ENCODE measurements at regions not wholly inside any gene's neighbourhood (a gene's known extent, or its start where the extent isn't known, plus 50 kb on each side); places are given as distances from the start of the nearest gene placed in this dataset.
"Not testable (repeated sequence)": the region's sequence is repeated elsewhere in the genome, so short reads cannot be mapped to it uniquely, and the experiment has no call there.

DNA sequence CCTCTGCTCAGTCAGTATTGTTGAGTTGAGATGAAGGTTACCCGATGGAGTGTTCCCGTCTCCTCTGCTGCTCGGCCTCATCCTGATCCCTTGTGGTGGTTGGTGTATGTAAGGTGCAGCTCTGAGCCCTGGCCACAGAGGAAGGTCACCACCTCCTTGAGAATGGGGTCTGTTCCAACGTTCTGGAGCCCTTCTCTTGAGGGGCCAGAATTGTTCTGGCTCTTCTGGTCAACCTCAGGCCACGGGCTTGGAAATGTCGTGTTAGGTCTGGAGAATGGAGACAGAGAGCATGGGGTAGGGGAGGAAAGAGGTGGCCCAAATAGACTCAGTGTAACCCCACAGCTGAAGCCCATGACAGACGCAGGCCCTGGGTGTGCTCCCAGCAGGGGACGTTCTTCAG is 62.3 kb upstream of the ETV3 start:
- Mint-ChIP-seq H3K27me3 (no peaks in the 10 kb centered on the region), H3K36me3 (ENCODE audit: insufficient read depth) (no peaks in the 10 kb centered on the region), H3K4me1 (ENCODE audit: low read depth) (peaks cover 16% of the 10 kb centered on the region), H3K27ac (no peak overlapping the region), H3K4me3 (ENCODE audit: low read depth) (no peak overlapping the region), H3K9me3 (ENCODE audit: low read depth) (no peaks in the 10 kb centered on the region)
- TF ChIP-seq, protein P1, sequence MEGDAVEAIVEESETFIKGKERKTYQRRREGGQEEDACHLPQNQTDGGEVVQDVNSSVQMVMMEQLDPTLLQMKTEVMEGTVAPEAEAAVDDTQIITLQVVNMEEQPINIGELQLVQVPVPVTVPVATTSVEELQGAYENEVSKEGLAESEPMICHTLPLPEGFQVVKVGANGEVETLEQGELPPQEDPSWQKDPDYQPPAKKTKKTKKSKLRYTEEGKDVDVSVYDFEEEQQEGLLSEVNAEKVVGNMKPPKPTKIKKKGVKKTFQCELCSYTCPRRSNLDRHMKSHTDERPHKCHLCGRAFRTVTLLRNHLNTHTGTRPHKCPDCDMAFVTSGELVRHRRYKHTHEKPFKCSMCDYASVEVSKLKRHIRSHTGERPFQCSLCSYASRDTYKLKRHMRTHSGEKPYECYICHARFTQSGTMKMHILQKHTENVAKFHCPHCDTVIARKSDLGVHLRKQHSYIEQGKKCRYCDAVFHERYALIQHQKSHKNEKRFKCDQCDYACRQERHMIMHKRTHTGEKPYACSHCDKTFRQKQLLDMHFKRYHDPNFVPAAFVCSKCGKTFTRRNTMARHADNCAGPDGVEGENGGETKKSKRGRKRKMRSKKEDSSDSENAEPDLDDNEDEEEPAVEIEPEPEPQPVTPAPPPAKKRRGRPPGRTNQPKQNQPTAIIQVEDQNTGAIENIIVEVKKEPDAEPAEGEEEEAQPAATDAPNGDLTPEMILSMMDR (IDR thresholded peaks at IDR 0.05; ENCODE audit: unreplicated experiment), result no peak
- DNase-seq (ENCODE audit: low spot score, unreplicated experiment), result no peak

DNA sequence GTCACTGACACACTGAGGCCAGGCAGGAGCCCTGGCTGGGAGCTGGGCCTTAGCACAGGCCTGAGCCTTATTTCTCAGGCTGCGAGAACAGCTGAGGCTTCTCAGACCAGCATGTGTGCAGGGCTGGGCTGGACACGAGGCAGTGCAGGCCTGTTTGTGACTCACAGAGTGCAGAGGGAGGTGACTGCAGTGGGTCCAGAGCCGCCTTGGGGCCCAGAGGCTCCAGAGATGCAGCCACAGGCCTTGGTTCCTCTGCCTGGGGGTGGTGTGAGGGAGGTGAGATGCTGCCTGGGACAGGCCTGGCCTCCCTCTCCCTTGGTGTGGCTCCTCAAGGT is 61.2 kb upstream of the ETV3 start:
- Mint-ChIP-seq H3K27ac (no peak overlapping the region), H3K36me3 (ENCODE audit: insufficient read depth) (no peaks in the 10 kb centered on the region), H3K9me3 (ENCODE audit: low read depth) (no peaks in the 10 kb centered on the region), H3K4me1 (ENCODE audit: low read depth) (peaks cover 16% of the 10 kb centered on the region), H3K4me3 (ENCODE audit: low read depth) (no peak overlapping the region), H3K27me3 (no peaks in the 10 kb centered on the region)
- no peak for DNase-seq (ENCODE audit: low spot score, unreplicated experiment)
- TF ChIP-seq, protein P1 (IDR thresholded peaks at IDR 0.05; ENCODE audit: unreplicated experiment), result no peak

DNA sequence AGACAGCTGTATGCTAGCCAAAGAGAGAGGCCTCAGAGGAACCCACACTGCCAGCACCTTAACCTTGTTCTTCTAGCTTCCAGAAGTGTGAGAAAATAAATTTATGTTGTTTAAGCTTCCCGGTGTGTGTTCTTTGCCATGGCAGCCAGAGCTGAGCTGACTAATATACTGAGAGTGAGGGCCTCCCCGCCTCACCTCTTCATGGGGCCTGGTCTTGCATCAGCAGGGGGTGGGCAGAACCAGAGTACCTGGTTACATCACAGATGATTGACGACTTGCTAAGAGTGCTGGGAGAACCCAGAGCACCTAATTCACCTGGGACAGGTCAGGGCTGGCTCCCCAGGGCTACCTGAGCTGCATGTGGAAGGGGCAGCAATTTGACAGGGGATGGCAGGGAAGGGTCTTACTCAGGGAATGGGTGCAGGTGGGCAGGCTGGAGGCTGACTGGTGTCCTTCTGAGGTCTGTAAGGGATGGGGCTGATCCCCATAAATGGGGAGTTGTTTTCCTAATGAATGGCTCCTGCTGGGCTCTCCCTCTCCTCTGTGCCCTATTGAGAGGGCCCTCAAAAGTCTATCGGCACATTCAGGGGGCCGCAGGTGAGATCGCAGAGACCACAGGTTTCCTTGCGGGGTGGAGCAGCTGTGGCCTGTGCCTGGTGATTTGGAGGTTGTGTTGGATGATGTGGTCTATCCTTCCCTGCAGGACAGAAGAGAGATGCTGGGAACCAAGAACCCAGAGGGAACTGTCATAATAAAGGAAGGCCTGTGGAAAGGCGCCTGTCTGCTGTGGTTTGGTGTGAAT is 60.6 kb upstream of the ETV3 start:
- Mint-ChIP-seq H3K27ac (peak overlapping the region; percentile 47), H3K4me3 (ENCODE audit: low read depth) (no peak overlapping the region), H3K36me3 (ENCODE audit: insufficient read depth) (no peaks in the 10 kb centered on the region), H3K9me3 (ENCODE audit: low read depth) (no peaks in the 10 kb centered on the region), H3K4me1 (ENCODE audit: low read depth) (peaks cover 18% of the 10 kb centered on the region), H3K27me3 (peaks cover 2% of the 10 kb centered on the region)
- no peak for DNase-seq (ENCODE audit: low spot score, unreplicated experiment)
- TF ChIP-seq, protein P1 (IDR thresholded peaks at IDR 0.05; ENCODE audit: unreplicated experiment), result no peak

DNA sequence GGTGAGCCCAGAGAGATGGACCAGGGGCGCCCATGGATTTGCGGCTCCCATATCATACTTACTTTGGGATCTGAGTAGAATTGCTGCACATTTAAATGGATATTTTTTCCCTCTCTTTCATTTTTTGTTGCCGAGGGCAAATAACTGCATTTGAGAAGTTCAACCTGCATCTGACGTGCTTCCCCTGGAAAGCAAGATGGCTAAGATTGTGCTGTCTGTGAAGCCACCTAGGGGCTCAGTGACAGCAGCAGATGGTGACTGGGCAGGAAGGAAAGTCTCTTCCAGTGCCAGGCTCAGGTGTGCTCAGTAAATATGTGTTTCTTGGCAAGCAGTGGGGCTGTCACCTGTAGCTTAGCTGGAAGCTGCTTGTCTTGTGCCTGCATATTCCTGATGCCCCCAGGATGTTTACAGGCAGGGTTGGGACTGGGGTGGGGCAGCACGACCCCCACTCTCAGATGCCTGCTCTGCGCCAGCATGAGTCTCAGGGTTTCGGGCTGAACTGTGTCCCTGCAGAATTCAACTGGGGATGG is 59.8 kb upstream of the ETV3 start:
- Mint-ChIP-seq H3K4me1 (ENCODE audit: low read depth) (peaks cover 21% of the 10 kb centered on the region), H3K4me3 (ENCODE audit: low read depth) (no peak overlapping the region), H3K27me3 (peaks cover 3% of the 10 kb centered on the region), H3K27ac (no peak overlapping the region), H3K9me3 (ENCODE audit: low read depth) (no peaks in the 10 kb centered on the region), H3K36me3 (ENCODE audit: insufficient read depth) (no peaks in the 10 kb centered on the region)
- DNase-seq (ENCODE audit: low spot score, unreplicated experiment), result no peak
- TF ChIP-seq, protein P1 (IDR thresholded peaks at IDR 0.05; ENCODE audit: unreplicated experiment), result no peak

DNA sequence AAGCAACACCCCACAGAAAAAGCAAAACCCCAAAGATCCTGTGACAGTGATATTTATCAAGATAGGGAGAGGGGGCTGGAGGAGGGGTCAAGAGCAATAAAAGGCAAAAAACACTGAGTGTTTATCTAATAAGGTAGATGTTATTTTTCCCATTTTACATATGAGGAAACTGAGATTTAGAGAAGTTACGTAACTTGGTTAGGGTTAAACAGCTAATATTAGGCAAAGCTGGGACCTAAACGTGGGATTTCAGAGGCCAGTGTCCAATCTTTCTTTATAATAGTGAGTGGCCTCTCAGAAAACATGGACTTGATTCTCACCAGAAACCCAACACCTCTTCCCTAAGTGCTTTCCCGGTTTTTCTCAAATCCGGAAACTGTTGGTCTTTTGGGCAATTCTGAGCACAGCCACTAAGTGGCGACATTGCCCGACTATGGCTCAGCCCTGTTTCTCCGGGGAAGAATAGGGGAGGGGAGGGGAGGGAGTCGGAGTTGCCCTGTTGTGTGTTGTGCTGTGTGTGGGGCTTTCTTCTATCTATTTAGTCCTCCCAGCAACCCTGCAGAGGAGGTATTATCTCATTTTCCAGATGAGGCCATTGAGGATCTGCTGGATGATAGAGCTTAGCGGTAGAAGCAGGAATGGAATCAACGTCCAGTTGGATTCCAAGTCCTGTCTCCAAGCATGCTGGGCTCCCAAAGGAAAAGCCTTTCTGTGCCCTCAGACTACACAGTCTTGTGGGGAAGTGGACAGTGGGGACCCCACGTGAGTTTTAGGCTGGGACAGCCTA is 58.7 kb upstream of the ETV3 start:
- not testable (repeated sequence) for H3K9me3 Mint-ChIP-seq (ENCODE audit: low read depth); H3K27ac Mint-ChIP-seq; H3K4me3 Mint-ChIP-seq (ENCODE audit: low read depth); DNase-seq (ENCODE audit: low spot score, unreplicated experiment); H3K27me3 Mint-ChIP-seq; H3K36me3 Mint-ChIP-seq (ENCODE audit: insufficient read depth)
- TF ChIP-seq, protein P1 (IDR thresholded peaks at IDR 0.05; ENCODE audit: unreplicated experiment), result peak; percentile 56
- peaks cover 21% of the 10 kb centered on the region for H3K4me1 Mint-ChIP-seq (ENCODE audit: low read depth)

Data from progenitor cell of endocrine pancreas (in vitro differentiated cells).